ENCODE measurements at regions not wholly inside any gene's neighbourhood (a gene's known extent, or its start where the extent isn't known, plus 50 kb on each side); places are given as distances from the start of the nearest gene placed in this dataset.

DNA sequence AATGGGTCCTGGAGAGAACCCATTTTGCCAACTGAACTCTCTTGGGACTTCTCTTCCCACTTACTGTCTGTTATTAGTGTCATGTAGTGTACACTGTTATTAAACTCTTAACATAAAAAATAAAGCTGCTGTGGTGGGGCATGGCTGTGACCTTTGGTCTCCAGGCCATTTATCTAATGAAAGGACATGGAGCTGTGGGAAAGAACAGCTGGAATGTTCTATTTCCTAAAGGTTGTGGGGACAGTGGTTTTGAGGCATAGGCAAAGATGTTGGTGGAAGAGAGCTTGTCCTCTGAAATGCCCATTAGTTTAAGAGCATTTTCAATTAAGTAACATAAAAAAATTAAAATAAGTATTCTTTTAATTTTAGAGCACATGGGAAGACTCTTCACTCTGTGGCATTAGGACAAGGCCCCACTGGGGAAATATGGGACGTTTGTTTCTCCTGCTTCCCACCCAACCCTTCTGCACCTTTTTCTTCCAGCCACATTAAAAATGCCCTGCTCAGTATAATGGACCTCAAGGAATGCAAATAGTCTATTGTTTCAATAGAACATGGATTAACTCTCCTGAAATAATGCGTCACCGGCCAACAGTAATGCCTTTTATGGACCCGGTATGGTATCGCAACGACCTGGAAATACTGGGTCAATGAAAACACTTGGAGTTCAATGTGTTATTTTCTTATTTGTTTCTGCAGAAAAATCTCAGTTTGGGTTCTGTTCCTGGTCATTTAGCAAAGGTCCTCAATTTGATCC lies 149.6 kb downstream of the BUB3 start:
- H3K4me3 ChIP-seq (ENCODE audit: extremely low read depth in 1 of 4, insufficient read depth in 2 of 4, low read depth in 3 of 4, low read length in 4 of 4), result no peak overlapping the region
- TF ChIP-seq EP300 (IDR thresholded peaks at IDR 0.05; ENCODE audit: borderline replicate concordance in 1 of 2, low read depth in 2 of 2, low read length in 2 of 2), result no peak
- H3K4me1 ChIP-seq (replicated peaks in 1 of 4; ENCODE audit: control insufficient read depth in 3 of 4, insufficient read depth in 4 of 4, low read length in 3 of 4), result no peaks in the 10 kb centered on the region
- H3K79me2 ChIP-seq (ENCODE audit: control insufficient read depth in 1 of 2, insufficient read depth in 2 of 2, low read length in 2 of 2), result no peaks in the 10 kb centered on the region
- H3K9me3 ChIP-seq (ENCODE audit: insufficient read depth in 2 of 2, low read depth in 1 of 2, low read length in 1 of 2), result peaks cover 5 to 7% of the 10 kb centered on the region in 2 experiments; a peak in 3 of 4 replicates
- POLR2A ChIA-PET (ENCODE audit: partially characterized antibody), result no interaction called here
- no peaks in the 10 kb centered on the region for H3K23me2 ChIP-seq (ENCODE audit: low read depth, low read length)
- no peak overlapping the region for H2AFZ ChIP-seq (ENCODE audit: low read length)
- WGBS, 2 experiments (ENCODE audit: extremely low coverage in 1 of 2, insufficient coverage in 1 of 2, insufficient read length in 1 of 2, insufficient replicate concordance in 2 of 2, low coverage in 1 of 2, low lambda C conversion rate in 2 of 2, missing lambda C conversion rate in 1 of 2), result 84% methylated on average over 6 of the region's 6 CpGs; no CpG with 5 or more reads in 1 of the 2 experiments
- no peaks in the 10 kb centered on the region for H3K79me1 ChIP-seq (ENCODE audit: low read depth, low read length)
- H3K23ac ChIP-seq (ENCODE audit: insufficient read length), result no peak overlapping the region
- no peak overlapping the region for H4K91ac ChIP-seq (replicated peaks; ENCODE audit: insufficient read length, low read length)
- CTCF ChIA-PET (ENCODE audit: partially characterized antibody), result interaction anchor here (1.1 to 1.2 kb wide), 3 partner anchors 19 to 87 kb away, joined by 3 to 4 read pairs (median 3); no protein-coding TSS in a partner anchor
- H3K27me3 ChIP-seq (replicated peaks in 1 of 4; ENCODE audit: control insufficient read depth in 3 of 4, extremely low read depth in 1 of 4, insufficient read depth in 3 of 4, low read length in 3 of 4), result no peaks in the 10 kb centered on the region
- H3K9ac ChIP-seq (replicated peaks in 1 of 4; ENCODE audit: extremely low read depth in 1 of 4, low read depth in 3 of 4, low read length in 3 of 4), result no peak overlapping the region
- no peak overlapping the region for H2AK5ac ChIP-seq (ENCODE audit: low read depth, low read length)
- no peak overlapping the region for H2BK120ac ChIP-seq (replicated peaks; ENCODE audit: low read depth, low read length)
- H3K4ac ChIP-seq (replicated peaks; ENCODE audit: insufficient read length, low read depth, low read length), result no peak overlapping the region
- no peak overlapping the region for H2BK15ac ChIP-seq (ENCODE audit: low read length)
- H4K8ac ChIP-seq (ENCODE audit: extremely low read depth, insufficient read depth, low read length), result no peak overlapping the region
- H4K5ac ChIP-seq (ENCODE audit: insufficient read length, low read depth, low read length), result no peak overlapping the region
- FAIRE-seq (peak; percentile 57), DNase-seq (ENCODE audit: low read depth in 1 of 2, low spot score in 2 of 2) (no peak)
- no peaks in the 10 kb centered on the region for H3K36me3 ChIP-seq (ENCODE audit: control insufficient read depth in 2 of 4, insufficient read depth in 4 of 4, low read length in 3 of 4)
- H3K27ac ChIP-seq (ENCODE audit: low read depth, low read length), result no peak overlapping the region
- no peak overlapping the region for H2BK20ac ChIP-seq (ENCODE audit: low read length)
- no peak overlapping the region for H2BK5ac ChIP-seq (ENCODE audit: low read depth, low read length)
- no peak overlapping the region for H3K18ac ChIP-seq (ENCODE audit: extremely low read depth, low read length)
- H3K56ac ChIP-seq (replicated peaks; ENCODE audit: insufficient read length, low read depth, low read length), result no peak overlapping the region
- H2BK12ac ChIP-seq (ENCODE audit: low read depth, low read length), result no peak overlapping the region
- no peaks in the 10 kb centered on the region for H4K20me1 ChIP-seq (replicated peaks in 1 of 2; ENCODE audit: control insufficient read depth in 1 of 2, insufficient read depth in 2 of 2, low read length in 2 of 2)
- H3K4me2 ChIP-seq (ENCODE audit: insufficient read depth in 1 of 2, low read depth in 2 of 2, low read length in 2 of 2), result no peak overlapping the region
- no peak overlapping the region for H3K14ac ChIP-seq (ENCODE audit: insufficient read length)

All from H1 (cell line).